LNCAP (cell line): ENCODE measurements at regions not wholly inside any gene's neighbourhood (a gene's known extent, or its start where the extent isn't known, plus 50 kb on each side); places are given as distances from the start of the nearest gene placed in this dataset.

Source experiments
- CTCF ChIP-seq: fragments of 450-650 bp; IDR thresholded peaks from 2 replicates; pipeline ENCODE4 v1.5.1; 2017; ENCODE audit warnings: mild to moderate bottlenecking

GRCh38 chr1:96059276-96059675 is 662.3 kb upstream of the PTBP2 start:
- no peak for TF ChIP-seq CTCF

DNA sequence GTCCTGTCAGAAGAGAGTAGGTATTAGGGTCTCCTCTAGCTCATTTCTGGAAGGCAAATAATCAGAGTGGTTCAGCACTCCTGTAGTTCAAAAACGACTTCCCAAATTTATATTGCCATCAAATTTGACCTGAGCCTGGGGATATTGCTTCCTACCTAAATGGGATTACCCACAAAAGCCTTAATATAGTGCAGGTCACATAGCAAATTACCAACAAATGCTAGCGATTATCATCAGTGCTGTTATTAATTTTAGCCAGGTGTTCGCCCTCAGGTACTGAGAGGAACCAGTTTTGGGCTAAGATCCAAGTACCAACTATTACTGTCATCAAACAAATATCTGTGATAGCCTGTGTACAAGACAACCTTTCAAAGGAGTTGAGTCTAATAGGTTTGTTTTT is 661.8 kb upstream of the PTBP2 start:
- TF ChIP-seq CTCF = no peak

- no peak for TF ChIP-seq CTCF
Observed at GRCh38 chr1:96060621-96061020, 661.0 kb upstream of the PTBP2 start.

- TF ChIP-seq CTCF = no peak
Observed at GRCh38 chr1:96072021-96072420, 649.6 kb upstream of the PTBP2 start.

- no peak for TF ChIP-seq CTCF
Observed at GRCh38 chr1:96073100-96073499, 648.5 kb upstream of the PTBP2 start.

DNA sequence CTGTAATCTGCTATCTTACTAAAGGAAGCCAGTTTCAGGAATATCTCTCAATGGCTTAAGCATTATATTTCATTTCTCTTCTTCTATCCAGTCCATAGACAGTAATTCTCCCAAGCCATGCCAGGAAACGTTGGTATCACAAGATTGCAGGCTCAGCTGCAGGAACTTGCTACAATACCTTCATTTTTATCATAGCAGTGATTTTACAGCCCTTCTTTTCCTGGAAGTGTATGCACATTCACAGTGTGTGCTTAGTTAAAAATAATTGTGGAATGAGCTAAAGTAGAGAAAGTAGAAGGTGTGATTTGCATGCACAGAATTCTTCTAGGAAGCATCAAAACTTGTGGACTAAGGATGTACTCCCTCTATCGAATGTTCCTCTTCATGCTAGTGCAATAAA is 647.2 kb upstream of the PTBP2 start:
- no peak for TF ChIP-seq CTCF

DNA sequence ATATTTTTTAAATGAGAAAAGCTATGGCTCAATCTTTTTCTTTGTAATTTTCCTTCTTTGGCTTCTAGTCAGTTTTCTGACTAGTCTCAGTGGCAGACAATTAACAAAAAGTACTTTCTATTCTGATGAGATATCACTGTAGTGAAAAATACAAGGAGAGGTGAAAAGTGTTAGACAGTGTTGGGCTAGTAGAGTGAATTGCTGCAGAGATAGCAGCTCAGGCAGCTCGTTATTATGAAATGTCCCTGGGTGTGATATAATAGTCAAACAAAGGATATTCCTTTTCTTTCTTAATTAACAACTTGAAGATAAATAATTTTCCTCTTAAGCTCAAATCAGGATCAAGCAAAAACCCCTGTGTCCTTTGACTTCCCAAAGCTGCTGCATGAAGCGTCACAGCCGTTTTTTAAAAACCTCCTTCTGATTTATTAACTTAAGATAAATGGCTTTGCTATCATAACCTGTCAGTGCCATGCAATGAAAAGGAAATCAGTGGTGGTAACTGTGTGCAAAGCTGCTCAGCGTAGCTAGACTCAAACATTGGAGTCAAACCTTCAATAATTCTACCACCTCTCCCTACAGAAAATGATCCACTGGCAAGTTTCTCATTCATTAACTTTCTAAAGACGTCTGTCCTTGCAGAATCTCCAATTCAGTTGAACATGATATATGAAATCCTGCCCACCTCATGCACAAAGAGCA is 646.6 kb upstream of the PTBP2 start:
- no peak for TF ChIP-seq CTCF
